ENCODE measurements at regions not wholly inside any gene's neighbourhood (a gene's known extent, or its start where the extent isn't known, plus 50 kb on each side); places are given as distances from the start of the nearest gene placed in this dataset.
"Not testable (repeated sequence)": the region's sequence is repeated elsewhere in the genome, so short reads cannot be mapped to it uniquely, and the experiment has no call there.

GRCh38 chr2:397521-397920, 109.6 kb upstream of the ALKAL2 start:
- DNase-seq (ENCODE audit: missing footprints) (no peak), ATAC-seq (no peak)
- intact Hi-C loops (cut with DNase I) = no loop called here

GRCh38 chr2:396903-397302, 109.0 kb upstream of the ALKAL2 start:
- intact Hi-C loops (cut with DNase I) = no loop called here
- DNase-seq (ENCODE audit: missing footprints) (no peak), ATAC-seq (no peak)

DNA sequence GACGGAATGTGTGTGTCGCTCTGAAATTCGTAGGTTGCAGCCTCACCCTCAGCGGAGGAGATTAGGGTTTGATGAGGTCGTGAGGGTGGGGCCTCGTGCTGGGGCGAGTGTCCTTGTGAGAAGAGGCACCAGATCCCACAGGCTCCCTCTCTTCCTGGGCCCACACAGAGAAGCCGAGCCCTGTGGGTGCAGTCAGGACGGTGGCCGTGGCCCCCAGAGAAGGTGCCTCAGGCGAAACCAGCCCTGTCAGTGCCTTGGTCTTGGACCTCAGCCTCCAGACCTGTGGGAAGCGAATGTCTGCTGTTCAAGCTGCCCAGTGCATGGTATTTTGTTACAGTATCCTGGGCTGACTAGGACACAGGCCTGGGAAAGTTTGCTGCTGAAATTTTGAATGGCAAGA, 108.0 kb upstream of the ALKAL2 start:
- ATAC-seq = no peak
- intact Hi-C loops (cut with DNase I) = no loop called here

DNA sequence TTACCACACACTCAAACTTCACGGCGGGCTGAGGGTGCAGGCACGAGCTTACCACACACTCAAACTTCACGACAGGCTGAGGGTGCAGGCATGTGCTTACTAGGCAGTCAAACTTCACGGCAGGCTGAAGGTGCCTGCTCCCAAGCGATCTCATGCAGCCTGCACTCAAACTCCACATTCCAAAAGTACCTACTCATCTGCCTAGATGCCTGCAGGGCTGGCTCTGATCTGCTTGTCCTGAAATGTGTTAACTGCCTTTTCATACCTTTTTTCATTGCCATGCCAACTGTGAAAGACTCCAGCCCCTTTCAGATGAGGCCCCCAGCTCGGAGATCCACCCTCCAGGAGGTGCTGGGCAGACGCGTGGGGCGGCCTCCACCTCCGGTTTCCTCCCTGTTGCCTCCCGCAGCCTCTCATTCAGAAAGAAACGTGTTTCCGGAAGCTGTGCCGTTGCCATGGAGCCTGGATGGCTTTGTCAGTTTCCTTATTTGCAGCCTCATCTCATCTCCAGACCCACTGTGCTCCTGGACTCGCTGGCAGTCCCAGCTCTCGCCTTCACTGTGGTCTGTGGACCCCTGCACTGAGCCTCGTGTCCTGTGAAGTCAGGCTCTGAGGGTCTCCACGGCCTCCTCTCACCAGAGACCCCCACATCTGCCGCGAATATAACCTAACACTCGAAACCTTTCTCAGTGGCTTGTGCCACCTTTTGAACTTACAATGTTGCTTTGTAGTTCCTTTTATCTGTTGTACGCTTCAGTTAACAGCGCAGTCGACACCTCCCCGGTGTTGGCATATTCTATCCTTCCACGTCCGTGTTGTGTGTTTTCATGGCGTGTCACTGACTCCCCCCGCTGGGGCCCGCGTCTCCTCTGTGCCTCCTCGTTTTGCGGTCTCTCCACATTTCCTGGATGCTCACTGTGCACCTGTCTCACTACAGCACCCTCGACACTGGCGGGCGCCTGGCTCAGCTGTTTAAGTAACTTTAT, 106.1 kb upstream of the ALKAL2 start:
- ATAC-seq (no peak), DNase-seq (ENCODE audit: missing footprints) (no peak)
- intact Hi-C loops (cut with DNase I) = no loop called here

More for the DNA sequence above, 108.0 kb upstream of the ALKAL2 start:
- DNase-seq (ENCODE audit: missing footprints) = no peak

DNA sequence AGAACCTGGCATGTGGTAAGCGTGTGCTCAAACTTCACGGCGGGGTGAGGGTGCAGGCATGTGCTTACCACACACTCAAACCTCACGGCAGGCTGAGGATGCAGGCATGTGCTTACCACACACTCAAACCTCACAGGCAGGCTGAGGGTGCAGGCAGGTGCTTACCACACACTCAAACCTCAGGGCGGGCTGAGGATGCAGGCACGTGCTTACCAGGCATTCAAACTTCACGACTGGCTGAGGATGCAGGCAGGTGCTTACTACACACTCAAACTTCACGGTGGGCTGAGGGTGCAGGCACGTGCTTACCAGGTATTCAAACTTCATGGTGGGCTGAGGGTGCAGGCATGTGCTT, 105.0 kb upstream of the ALKAL2 start:
- no peak for ATAC-seq
- DNase-seq (ENCODE audit: missing footprints) = no peak
- intact Hi-C loops (cut with DNase I) = no loop called here

DNA sequence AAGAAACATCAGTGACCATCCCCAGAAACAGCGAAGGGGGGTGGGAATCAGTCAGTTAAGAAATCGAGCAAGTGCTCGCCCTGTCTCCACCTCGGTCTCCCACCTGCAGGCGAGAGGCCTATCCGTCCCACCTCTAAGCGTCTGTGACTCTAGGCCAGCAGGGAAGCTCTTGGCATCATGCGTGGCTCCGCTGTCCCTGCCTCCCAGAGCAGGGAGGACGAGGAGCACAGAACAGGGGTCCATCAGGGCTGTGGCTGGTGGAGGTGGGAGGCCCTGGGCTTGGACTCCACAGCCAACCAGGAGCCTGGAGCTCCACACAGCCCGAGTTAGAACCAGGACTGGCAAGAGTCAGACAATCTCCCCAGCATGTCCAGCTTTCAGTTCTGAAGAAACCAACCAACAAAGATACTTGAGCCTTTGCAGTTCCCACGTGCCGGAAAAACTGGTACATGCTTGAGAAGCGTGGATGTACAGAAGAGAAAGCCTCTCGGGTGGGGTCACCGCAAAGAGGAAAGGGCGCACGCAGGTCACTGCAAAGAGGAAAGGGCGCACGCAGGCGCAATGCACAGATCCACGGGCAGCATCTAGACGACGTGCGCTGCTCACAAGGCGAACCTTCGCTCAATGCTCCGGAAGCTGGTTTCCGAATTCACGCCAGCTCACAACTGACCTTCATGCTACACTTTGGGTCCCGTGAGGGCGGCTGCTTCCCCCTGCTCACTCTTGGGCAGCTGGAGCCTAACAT, 104.5 kb upstream of the ALKAL2 start:
- no peak for DNase-seq (ENCODE audit: missing footprints)
- no peak for ATAC-seq
- intact Hi-C loops (cut with DNase I) = no loop called here

GRCh38 chr2:391696-392095, 103.8 kb upstream of the ALKAL2 start:
- no peak for DNase-seq (ENCODE audit: missing footprints)
- ATAC-seq = no peak
- intact Hi-C loops (cut with DNase I) = no loop called here

DNA sequence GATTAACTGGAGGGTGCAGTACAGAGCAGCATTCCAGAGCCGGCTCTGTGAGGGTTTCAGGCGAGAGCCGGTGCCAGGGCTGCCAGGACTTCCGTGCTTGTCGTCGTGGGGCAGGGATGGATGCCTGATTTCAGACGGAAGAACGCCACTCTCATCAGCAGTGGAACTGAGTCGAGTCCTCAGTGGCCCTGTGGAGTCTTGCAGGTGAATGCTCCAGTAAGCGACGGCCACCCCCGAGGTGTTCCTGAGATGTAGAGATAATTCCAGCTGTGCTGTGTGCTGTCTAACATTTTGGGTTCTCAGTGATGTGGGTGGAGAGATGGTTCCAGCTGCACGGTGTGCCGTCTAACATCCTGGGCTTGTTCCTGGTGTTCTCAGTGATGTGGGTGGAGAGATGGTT, 103.1 kb upstream of the ALKAL2 start:
- ATAC-seq (no peak), DNase-seq (ENCODE audit: missing footprints) (no peak)
- intact Hi-C loops (cut with DNase I) = no loop called here

DNA sequence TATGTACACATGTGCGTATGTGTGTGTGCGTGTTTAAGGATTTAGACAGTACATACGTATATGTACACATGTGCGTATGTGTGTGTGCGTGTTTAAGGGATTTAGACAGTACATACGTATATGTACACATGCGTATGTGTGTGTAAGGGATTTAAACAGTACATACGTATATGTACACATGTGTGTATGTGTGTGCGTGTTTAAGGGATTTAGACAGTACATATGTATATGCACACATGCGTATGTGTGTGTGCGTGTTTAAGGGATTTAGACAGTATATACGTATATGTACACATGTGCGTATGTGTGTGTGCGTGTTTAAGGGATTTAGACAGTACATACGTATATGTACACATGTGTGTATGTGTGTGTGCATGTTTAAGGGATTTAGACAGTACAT, 102.1 kb upstream of the ALKAL2 start:
- ATAC-seq; DNase-seq (ENCODE audit: missing footprints); intact Hi-C loops (cut with DNase I): not testable (repeated sequence)

- intact Hi-C loops (cut with DNase I); ATAC-seq; DNase-seq (ENCODE audit: missing footprints): not testable (repeated sequence)
Measured at GRCh38 chr2:388752-389151, 100.9 kb upstream of the ALKAL2 start.

DNA sequence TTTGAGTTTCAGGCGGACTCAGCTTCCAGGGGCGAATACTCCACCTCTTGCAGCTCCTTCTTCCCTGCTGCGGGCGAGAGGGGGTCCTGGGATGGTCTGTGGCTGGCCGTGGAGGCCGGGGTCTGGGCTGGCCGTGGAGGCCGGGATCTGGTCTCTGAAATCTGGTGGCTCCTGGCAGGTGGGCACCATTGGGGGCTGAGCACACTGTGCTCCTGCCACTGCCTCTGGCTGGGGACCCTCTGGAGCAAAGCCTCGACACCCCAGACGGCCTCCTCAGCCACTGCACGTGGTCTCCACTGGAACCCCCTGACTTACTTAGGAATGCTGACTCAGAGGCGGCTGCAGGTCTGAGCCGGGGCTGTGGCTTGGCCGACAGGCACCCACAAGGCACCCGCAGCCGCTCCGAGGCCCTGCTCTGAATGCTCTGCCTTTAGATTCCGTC, 100.1 kb upstream of the ALKAL2 start:
- ATAC-seq (no peak), DNase-seq (ENCODE audit: missing footprints) (no peak)
- intact Hi-C loops (cut with DNase I) = no loop called here

- DNase-seq (ENCODE audit: missing footprints) (no peak), ATAC-seq (no peak)
- intact Hi-C loops (cut with DNase I) = no loop called here
Measured at GRCh38 chr2:386406-387103, 98.7 kb upstream of the ALKAL2 start.

- intact Hi-C loops (cut with DNase I) = no loop called here
- DNase-seq (ENCODE audit: missing footprints) (no peak), ATAC-seq (no peak)
Measured at GRCh38 chr2:385785-386184, 97.9 kb upstream of the ALKAL2 start.

- intact Hi-C loops (cut with DNase I) = no loop called here
- DNase-seq (ENCODE audit: missing footprints) = no peak
- no peak for ATAC-seq
Measured at GRCh38 chr2:385061-385460, 97.2 kb upstream of the ALKAL2 start.

DNA sequence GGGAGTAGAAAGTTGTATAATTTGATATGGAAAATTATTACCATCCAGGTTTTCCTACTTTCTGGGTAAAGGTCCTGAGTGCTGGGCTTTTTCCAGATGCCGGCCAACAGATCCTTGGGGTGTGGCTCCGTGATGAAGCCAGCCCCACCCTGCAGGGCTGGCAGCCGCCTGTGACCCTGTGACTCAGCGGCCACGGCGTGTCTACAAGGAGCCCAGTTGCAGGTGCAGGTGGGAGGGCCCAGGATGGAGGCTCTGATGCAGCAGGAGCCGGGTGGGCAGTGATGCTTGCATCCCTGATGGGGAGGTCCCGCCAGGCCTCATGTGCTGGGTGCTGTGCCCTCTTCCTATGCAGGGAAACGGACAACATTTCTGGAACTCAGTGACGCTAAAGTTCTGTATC, 96.0 kb upstream of the ALKAL2 start:
- ATAC-seq = no peak
- DNase-seq (ENCODE audit: missing footprints) = no peak
- intact Hi-C loops (cut with DNase I) = no loop called here

DNA sequence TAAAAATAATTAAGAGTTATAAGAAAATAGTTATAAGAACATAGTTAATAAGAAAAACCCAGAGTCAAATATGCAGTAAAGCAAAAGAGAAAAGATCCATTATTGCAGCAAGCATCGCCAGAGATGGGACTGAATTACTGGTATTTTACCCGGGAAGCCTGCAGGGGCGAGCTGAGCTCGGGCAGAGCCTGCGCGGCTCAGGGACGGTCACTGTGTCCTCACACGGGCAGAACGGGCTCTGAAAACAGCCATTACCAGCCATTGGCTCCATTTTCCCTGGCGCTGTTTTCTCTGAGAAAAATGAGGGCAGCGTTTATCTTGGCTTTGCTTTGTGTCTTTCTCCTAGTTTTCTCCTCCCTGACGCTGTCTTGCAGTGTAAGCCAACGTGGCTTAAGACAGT, 95.3 kb upstream of the ALKAL2 start:
- no peak for DNase-seq (ENCODE audit: missing footprints)
- no peak for ATAC-seq
- intact Hi-C loops (cut with DNase I) = no loop called here

GRCh38 chr2:382728-383022, 94.8 kb upstream of the ALKAL2 start:
- ATAC-seq = no peak

DNA sequence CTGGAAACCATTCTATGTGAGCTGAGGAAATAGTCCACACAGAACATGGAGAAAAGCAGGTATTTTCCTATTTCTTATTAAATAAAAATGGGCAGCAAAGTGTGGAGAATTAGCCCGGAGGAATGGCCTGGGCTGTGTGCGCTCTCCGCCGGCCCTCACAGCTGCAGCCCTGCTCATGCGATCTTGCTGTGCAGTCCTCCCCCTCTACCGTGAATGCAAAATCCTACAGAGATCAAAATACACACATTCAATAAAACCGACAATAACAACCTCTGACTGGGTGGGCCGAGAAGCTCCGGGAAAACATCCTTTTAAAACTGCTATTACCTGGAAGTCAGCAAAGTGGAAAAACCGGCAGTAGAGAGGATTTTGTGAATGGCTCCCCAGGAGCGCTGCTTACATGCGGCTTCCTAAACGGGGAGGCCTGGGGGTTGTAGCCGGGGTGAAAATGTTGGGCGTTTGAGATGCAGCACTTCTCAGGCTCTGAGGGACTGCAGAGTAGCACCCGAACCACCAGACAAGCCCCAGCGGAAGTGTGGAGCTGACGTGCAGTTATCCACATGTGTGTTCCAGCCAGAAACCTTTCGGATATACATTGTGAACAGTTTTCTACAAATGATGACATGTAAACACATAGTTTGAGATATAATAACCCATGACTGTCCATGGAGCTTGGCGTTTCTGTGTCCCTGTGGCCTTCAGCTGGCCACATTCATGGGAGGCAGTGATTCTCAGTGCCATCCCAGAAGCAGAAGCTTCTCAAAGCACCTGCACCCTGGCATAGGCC, 94.2 kb upstream of the ALKAL2 start:
- ATAC-seq (no peak), DNase-seq (ENCODE audit: missing footprints) (no peak)
- intact Hi-C loops (cut with DNase I) = no loop called here

More at GRCh38 chr2:382728-383022, 94.8 kb upstream of the ALKAL2 start:
- intact Hi-C loops (cut with DNase I) = no loop called here
- DNase-seq (ENCODE audit: missing footprints) = no peak

- intact Hi-C loops (cut with DNase I) = no loop called here
- DNase-seq (ENCODE audit: missing footprints) = no peak
- ATAC-seq = no peak
Measured at GRCh38 chr2:381181-381580, 93.3 kb upstream of the ALKAL2 start.
